Stomach (tissue), 4 donors: ENCODE measurements at regions not wholly inside any gene's neighbourhood (a gene's known extent, or its start where the extent isn't known, plus 50 kb on each side); places are given as distances from the start of the nearest gene placed in this dataset.

ENCODE experiments used
- POLR2AphosphoS5 ChIP-seq, 3 donors: sonication (generic); formaldehyde crosslinking; IDR thresholded peaks; one replicate each; pipeline ENCODE4 v1.6.1; 2016; ENCODE audit warnings: antibody characterized with exemption in 3 of 3
- TF ChIP-seq, protein P1 (sequence below), 7 experiments: fragments of 450-650 bp in 4 of 7; fragments of 200-600 bp in 3 of 7; sonication (generic) in 3 of 7; IDR thresholded peaks; one replicate each; pipeline ENCODE4 v1.5.1; 2016 to 2019; ENCODE audit warnings: antibody characterized with exemption in 7 of 7, control low read depth in 2 of 7, mild to moderate bottlenecking in 1 of 7

DNA sequence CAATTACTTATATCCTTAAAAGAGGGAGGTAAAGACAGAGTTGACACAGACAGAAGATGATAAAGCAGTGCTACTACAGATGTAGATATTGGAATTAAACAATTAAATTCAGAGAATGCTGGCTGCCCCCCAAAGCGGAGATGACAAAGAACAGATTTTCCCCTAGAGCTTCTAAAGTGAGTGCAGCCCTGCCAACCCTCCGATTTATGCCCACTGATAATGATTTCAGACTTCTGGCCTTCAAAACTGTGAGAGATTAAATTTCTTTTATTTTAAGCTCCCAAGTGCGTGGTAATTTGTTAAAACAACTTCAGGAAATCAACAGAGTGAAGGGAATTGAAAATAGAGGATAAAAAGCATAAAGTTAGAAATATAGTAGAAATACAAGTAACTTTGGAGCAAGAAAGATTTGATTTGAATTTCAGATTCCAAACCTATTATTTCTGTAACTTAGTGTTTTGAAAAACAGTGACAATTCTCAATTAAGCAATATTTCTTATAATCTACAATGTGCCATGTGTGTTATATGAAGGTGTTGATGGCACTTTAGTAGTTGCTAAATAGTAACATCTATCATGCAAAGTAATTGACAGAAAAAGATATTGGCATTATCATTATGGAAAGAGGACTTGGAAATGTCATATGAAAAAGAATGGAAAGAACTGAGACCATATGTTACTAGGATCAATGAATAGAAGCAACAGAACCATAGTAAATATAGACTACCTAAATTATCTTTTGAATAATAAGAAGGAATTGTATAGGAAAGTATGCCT is 946.4 kb upstream of the PTPRD start:
- no peak for TF ChIP-seq POLR2AphosphoS5 (IDR thresholded peaks at IDR 0.05)
- TF ChIP-seq, protein P1, sequence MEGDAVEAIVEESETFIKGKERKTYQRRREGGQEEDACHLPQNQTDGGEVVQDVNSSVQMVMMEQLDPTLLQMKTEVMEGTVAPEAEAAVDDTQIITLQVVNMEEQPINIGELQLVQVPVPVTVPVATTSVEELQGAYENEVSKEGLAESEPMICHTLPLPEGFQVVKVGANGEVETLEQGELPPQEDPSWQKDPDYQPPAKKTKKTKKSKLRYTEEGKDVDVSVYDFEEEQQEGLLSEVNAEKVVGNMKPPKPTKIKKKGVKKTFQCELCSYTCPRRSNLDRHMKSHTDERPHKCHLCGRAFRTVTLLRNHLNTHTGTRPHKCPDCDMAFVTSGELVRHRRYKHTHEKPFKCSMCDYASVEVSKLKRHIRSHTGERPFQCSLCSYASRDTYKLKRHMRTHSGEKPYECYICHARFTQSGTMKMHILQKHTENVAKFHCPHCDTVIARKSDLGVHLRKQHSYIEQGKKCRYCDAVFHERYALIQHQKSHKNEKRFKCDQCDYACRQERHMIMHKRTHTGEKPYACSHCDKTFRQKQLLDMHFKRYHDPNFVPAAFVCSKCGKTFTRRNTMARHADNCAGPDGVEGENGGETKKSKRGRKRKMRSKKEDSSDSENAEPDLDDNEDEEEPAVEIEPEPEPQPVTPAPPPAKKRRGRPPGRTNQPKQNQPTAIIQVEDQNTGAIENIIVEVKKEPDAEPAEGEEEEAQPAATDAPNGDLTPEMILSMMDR (IDR thresholded peaks at IDR 0.05): no peak
